A673 (cell line): ENCODE measurements at regions not wholly inside any gene's neighbourhood (a gene's known extent, or its start where the extent isn't known, plus 50 kb on each side); places are given as distances from the start of the nearest gene placed in this dataset.

Experiments
- BruUV-seq: library from RNA; stranded (reverse); fragments of 400-500 nt; replicated peaks from 2 replicates; lab custom pipeline; 2021; lab: Mats Ljungman, UMichigan
- CTCF ChIA-PET: fragments of 300-600 bp; sonication (Branson Sonifier 250); formaldehyde crosslinking; loops from one replicate; lab custom pipeline; 2022; ENCODE audit warnings: antibody characterized with exemption; lab: Charles Lee
- POLR2A ChIA-PET: fragments of 300-600 bp; sonication (Branson Sonifier 250); formaldehyde crosslinking; loops from one replicate; lab custom pipeline; 2022; ENCODE audit warnings: antibody characterized with exemption; ENCODE audit not compliant: low non-redundant PET; lab: Charles Lee
- DNase-seq: peaks from one replicate; pipeline ENCODE4 v3.0.0-alpha.2; 2015; ENCODE audit warnings: low spot score
- H3K27ac ChIP-seq: fragments of 200-600 bp; sonication (generic); 2 replicates; pipeline ENCODE4 v1.5.1; 2016; ENCODE audit warnings: mixed run types, low read depth, mild to moderate bottlenecking, mixed read lengths, antibody characterized with exemption, low read length; ENCODE audit not compliant: poor library complexity, severe bottlenecking
- H3K27me3 ChIP-seq: fragments of 200-600 bp; sonication (generic); replicated peaks from 2 replicates; pipeline ENCODE4 v1.6.1; 2017; ENCODE audit warnings: mixed run types, low read depth, mild to moderate bottlenecking, mixed read lengths, antibody characterized with exemption, low read length; ENCODE audit not compliant: insufficient read depth, poor library complexity
- H3K36me3 ChIP-seq: fragments of 200-600 bp; sonication (generic); 2 replicates; pipeline ENCODE4 v1.6.1; 2016; ENCODE audit warnings: mixed run types, mild to moderate bottlenecking, mixed read lengths, antibody characterized with exemption, low read length; ENCODE audit not compliant: insufficient read depth, poor library complexity, severe bottlenecking
- H3K4me1 ChIP-seq: fragments of 200-600 bp; sonication (generic); 2 replicates; pipeline ENCODE4 v1.6.1; 2017; ENCODE audit warnings: mixed run types, mild to moderate bottlenecking, mixed read lengths, antibody characterized with exemption, low read length; ENCODE audit not compliant: insufficient read depth, poor library complexity, severe bottlenecking
- H3K4me3 ChIP-seq: fragments of 200-600 bp; sonication (generic); 2 replicates; pipeline ENCODE4 v1.5.1; 2016; ENCODE audit warnings: low read depth, mixed run types, mild to moderate bottlenecking, mixed read lengths, low read length; ENCODE audit not compliant: poor library complexity, severe bottlenecking
- H3K9me3 ChIP-seq: fragments of 200-600 bp; sonication (generic); 2 replicates; pipeline ENCODE4 v1.6.1; 2016; ENCODE audit warnings: mixed run types, low read depth, mild to moderate bottlenecking, mixed read lengths, antibody characterized with exemption, low read length; ENCODE audit not compliant: poor library complexity, severe bottlenecking
- EZH2 ChIP-seq: fragments of 200-600 bp; sonication (generic); IDR thresholded peaks from 2 replicates; pipeline ENCODE4 v1.6.1; 2017; ENCODE audit warnings: borderline replicate concordance, low read depth, mild to moderate bottlenecking, mixed read lengths, antibody characterized with exemption, low read length; ENCODE audit not compliant: poor library complexity, severe bottlenecking
- intact Hi-C: fragments of 100-400 bp; cut with micrococcal nuclease; formaldehyde crosslinking; loops from one replicate; pipeline ENCODE4 v1.10.0; 2022; ENCODE audit not compliant: unreplicated experiment
- TF ChIP-seq, protein P1 (sequence below): fragments of 300-800, 200-600 bp; sonication (generic); conservative IDR thresholded peaks from 2 replicates; pipeline ENCODE4 v1.5.1; 2017; ENCODE audit warnings: low read depth, mild to moderate bottlenecking, antibody characterized with exemption, low read length, moderate library complexity, mixed read lengths

DNA sequence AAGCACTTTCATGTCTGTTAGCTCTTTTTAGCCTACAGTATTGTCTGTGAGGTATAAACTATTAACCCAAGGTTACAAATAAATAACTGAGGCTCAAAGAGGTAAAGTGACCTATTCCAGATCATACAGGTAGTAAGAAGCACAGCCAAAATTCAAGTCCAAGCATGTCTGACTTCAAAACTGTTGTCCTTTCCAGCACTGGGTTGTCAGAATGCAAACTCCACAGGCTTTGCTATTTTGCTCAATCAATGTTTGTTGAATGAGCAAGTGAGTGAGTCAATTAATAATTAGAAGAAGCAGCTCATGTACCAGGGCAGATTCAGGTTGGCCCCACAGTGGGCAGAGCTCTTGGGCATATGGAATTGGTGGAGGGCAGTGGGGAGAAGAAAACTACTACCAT lies 134.1 kb upstream of the ARHGEF9 start:
- TF ChIP-seq, protein P1, sequence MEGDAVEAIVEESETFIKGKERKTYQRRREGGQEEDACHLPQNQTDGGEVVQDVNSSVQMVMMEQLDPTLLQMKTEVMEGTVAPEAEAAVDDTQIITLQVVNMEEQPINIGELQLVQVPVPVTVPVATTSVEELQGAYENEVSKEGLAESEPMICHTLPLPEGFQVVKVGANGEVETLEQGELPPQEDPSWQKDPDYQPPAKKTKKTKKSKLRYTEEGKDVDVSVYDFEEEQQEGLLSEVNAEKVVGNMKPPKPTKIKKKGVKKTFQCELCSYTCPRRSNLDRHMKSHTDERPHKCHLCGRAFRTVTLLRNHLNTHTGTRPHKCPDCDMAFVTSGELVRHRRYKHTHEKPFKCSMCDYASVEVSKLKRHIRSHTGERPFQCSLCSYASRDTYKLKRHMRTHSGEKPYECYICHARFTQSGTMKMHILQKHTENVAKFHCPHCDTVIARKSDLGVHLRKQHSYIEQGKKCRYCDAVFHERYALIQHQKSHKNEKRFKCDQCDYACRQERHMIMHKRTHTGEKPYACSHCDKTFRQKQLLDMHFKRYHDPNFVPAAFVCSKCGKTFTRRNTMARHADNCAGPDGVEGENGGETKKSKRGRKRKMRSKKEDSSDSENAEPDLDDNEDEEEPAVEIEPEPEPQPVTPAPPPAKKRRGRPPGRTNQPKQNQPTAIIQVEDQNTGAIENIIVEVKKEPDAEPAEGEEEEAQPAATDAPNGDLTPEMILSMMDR: no peak
- no peak for TF ChIP-seq EZH2
- intact Hi-C loops: no loop called here
- BruUV-seq: no TSS peak
- Histone ChIP-seq H3K27me3 (no peaks in the 10 kb centered on the region), H3K27ac (no peak overlapping the region), H3K9me3 (peaks cover 29% of the 10 kb centered on the region), H3K4me1 (no peaks in the 10 kb centered on the region), H3K36me3 (no peaks in the 10 kb centered on the region), H3K4me3 (no peak overlapping the region)
- DNase-seq: no peak
- POLR2A ChIA-PET: no interaction called here
- CTCF ChIA-PET: no interaction called here

DNA sequence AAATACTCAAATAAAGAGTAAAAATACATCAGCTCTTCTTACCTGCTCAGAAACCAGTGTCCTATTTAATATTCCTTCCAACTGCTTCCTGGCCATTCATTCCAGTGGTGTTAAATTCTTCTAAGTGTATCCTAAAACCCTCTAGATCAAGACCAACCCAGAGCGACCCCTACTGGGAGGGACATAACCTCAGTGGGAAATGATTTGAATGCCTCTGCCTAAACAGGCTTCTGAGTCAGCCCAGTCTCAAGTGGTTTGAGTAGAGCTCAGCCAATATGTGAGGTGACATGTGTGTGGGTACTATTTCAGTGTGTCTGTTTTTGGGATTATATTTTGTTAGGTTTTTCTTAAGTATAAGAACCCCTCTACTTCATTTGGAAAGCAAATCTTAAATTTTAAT lies 133.6 kb upstream of the ARHGEF9 start:
- Histone ChIP-seq H3K27me3 (no peaks in the 10 kb centered on the region), H3K4me3 (no peak overlapping the region), H3K36me3 (no peaks in the 10 kb centered on the region), H3K9me3 (peaks cover 31% of the 10 kb centered on the region), H3K27ac (no peak overlapping the region), H3K4me1 (no peaks in the 10 kb centered on the region)
- DNase-seq: no peak
- ChIA-PET POLR2A (no interaction called here), CTCF (no interaction called here)
- TF ChIP-seq EZH2: no peak
- TF ChIP-seq, protein P1: no peak
- BruUV-seq: no TSS peak
- intact Hi-C loops: no loop called here

- no TSS peak for BruUV-seq
- Histone ChIP-seq H3K27ac (no peak overlapping the region), H3K36me3 (no peaks in the 10 kb centered on the region), H3K9me3 (peaks cover 28% of the 10 kb centered on the region), H3K27me3 (no peaks in the 10 kb centered on the region), H3K4me1 (no peaks in the 10 kb centered on the region), H3K4me3 (no peak overlapping the region)
- intact Hi-C loops: no loop called here
- POLR2A ChIA-PET: no interaction called here
- CTCF ChIA-PET: no interaction called here
- TF ChIP-seq, protein P1: no peak
- no peak for TF ChIP-seq EZH2
- no peak for DNase-seq
Observed at GRCh38 chrX:63917296-63917695, 132.3 kb upstream of the ARHGEF9 start.
